GM10266 (cell line): ENCODE measurements at regions not wholly inside any gene's neighbourhood (a gene's known extent, or its start where the extent isn't known, plus 50 kb on each side); places are given as distances from the start of the nearest gene placed in this dataset.

Experiments used
- DNase-seq: peaks from one replicate; pipeline ENCODE4 v3.0.0; 2012; ENCODE audit errors: extremely low spot score
- CTCF ChIP-seq: IDR thresholded peaks from 2 replicates; pipeline ENCODE4 v1.5.1; 2012; ENCODE audit warnings: mild to moderate bottlenecking, low read depth; ENCODE audit not compliant: control insufficient read depth, insufficient read depth; ENCODE audit errors: missing control alignments

GRCh38 chr18:47613929-47614328 lies 316.5 kb downstream of the SMAD2 start:
- no peak for DNase-seq
- no peak for TF ChIP-seq CTCF

DNA sequence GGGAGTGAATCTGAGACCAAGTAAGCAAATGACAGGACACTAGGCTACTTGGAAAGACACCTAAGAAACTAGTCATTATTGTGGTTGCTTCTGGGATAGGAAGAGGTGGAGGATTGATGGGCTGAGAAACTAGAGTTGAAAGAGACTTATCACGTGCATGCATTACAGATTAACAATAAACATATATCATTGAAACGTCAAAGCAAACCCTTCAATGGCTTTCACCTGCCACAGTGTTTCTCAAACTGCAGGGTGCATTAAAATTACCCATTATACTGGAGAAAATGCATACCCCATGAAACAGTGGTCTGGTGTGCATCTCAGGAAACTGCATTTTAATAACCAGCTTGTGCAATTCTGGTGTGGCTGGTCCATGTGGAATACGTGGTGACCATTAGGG lies 318.8 kb downstream of the SMAD2 start:
- no peak for DNase-seq
- TF ChIP-seq CTCF: no peak

GRCh38 chr18:47606526-47606925 lies 323.9 kb downstream of the SMAD2 start:
- no peak for DNase-seq
- no peak for TF ChIP-seq CTCF

- no peak for TF ChIP-seq CTCF
- DNase-seq: no peak
These were observed 325.4 kb downstream of the SMAD2 start for GRCh38 chr18:47605093-47605492.

- no peak for DNase-seq
- TF ChIP-seq CTCF: no peak
These were observed 326.4 kb downstream of the SMAD2 start for GRCh38 chr18:47604021-47604420.

DNA sequence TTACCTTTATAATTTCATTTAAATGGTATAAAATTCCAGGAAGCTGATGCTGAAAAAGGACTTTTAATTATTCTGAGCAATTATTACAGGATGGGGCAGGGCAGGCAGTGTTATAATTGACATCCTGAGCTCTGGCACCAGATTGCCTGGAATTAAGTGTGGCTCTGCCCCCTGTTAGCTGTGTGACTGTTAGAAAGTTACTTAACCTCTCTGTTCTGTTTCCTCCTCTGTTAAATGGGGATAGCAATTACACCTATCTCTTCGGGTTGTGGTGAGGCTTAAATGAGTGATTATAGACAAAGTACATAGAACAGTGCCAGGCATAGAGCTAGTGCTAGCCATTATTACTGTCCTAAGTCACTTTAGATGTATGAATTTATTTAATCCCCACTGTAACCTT lies 327.3 kb downstream of the SMAD2 start:
- no peak for TF ChIP-seq CTCF
- DNase-seq: no peak

GRCh38 chr18:47602273-47602897 lies 328.1 kb downstream of the SMAD2 start:
- DNase-seq: no peak
- no peak for TF ChIP-seq CTCF
